Activated CD4-positive, alpha-beta T cell treated with anti-CD3 and anti-CD28 coated beads, Interleukin-2, amount 50 U/mL, for 16 hours (primary cell): ENCODE measurements at regions not wholly inside any gene's neighbourhood (a gene's known extent, or its start where the extent isn't known, plus 50 kb on each side); places are given as distances from the start of the nearest gene placed in this dataset.

Experiments
- DNase-seq: peaks from one replicate; pipeline ENCODE4 v3.0.0-alpha.2; 2020

DNA sequence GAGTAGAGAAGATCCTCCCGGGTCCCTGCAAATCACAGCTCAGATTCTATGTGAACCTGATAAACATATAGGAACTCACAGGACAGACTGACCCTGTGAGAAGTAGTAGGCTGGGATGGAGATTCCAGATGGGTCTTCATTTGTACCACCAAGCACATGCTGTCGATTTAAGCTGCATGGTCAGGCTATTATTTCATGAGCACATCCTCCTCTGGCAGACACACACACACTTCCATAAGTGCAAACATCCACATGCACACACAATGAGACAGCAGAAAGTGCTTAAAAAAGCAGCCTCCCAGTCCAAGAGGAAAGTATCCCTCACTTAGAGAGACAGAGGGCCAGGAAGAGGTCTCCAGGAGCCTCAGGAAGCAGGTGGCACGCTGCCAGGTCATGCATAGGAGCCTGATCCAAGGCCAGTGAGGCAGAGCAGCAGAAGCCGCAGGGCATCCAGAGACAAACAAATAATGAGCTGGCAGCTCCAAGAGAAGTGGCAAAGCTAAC lies 131.8 kb downstream of the UNC5CL start:
- no peak for DNase-seq

DNA sequence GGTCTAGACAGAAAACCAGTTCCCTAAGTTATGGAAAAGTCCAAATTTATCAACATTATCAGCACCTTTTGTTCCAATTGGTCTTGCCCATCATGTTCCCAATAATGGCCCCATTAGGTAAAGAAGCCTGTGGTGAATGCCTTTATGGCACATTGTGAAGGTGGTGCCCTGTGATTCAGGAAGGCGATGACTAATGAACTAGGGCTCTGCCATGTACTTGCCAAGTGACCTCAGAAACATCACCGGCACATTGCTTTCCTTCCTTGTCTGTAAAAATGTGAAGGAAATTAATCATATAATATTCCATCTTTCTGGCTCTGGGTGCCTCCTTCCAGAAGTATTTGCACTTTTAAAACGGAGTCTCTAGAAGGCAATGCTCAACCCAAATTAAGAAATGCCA lies 132.3 kb downstream of the UNC5CL start:
- no peak for DNase-seq

GRCh38 chr6:40904583-40905194 lies 134.3 kb downstream of the UNC5CL start:
- no peak for DNase-seq

DNA sequence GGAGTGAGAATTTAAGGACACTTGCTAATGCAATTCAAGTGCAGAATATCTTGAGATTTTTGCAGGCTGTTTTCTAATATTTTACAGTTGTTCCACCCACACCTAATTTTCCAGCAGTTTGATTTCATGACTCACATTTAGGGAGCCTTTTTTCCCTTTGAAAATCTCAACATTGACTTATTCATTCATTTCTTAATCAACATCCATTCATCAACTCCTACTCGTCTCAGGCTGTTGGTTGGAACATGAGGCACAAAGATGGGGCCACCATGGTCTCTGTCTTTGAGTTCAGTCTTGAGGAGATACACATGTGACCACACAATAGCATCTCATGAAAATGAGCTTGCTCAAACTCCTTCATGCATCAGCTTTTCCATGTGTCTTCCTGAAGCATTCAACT lies 135.6 kb downstream of the UNC5CL start:
- no peak for DNase-seq

GRCh38 chr6:40901322-40902055 lies 137.5 kb downstream of the UNC5CL start:
- DNase-seq: no peak

DNA sequence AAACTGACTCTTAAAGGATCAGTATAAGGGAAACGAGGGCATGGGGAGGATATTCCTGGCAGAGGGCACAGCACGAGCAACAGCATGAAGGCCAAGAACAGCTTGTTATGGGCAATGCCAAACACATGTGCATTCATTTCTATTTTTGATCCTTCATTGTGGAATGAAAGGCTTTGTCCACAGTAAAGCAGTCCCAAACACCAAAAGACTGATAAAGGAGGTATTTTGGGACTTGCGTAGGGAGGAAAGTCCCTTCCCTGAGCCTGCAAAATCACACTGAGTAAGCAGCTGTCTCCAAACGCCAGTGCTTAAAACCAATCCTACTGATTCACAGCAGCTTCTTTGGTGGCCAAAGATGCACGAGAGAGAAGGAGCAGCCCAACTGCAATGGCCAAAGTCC lies 138.2 kb downstream of the UNC5CL start:
- no peak for DNase-seq

DNA sequence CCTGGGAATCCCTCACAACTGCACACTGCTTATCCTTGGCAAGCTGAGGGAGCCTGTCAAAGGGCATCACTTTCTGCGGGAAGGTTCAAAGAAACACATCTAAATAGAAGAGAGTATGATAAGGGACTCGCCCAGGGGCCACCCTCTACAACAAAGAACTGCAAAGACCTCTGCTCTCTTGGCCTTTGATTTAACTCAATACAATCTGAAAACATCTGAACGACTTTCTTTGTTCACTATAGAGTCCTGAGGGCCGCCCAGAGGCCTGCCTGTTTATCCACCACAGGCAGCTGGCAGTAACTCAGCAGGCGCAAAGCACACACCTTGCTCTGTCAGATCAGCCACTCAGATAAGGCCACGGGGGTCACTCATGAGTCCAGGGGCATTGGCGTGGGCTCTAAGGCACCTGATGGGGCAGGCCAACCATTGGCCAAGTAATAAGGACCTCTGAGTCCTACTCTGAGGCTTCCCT lies 139.3 kb downstream of the UNC5CL start:
- DNase-seq: no peak

GRCh38 chr6:40898073-40898472 lies 140.9 kb downstream of the UNC5CL start:
- no peak for DNase-seq

DNA sequence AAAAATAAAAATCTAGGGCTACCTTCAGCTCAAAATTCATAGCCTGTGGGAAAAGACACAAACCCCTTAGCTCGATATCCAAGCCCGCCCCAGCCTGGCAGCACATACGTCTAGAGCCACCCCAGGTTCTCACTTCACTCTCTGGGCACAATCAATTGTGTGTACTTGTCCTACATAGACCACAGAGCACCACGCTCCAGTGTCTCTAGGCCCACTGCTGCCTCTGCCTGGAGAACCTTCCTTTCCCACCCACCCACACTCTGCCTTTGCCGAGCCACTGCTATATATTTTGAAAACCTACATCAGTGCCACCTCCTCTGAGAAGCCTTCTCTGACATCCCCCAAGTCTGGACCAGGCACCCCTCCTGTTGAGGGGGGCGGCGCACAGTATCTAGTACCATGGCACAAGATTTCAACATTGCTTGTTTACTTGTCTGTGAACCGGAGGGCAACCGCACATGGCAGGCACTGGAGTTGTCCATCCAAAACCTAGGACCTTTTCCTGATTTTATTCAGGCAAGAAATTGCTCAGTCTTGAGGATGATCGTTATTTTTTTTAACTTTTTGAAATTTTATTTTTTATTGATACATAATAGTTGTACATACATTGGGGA lies 141.5 kb downstream of the UNC5CL start:
- DNase-seq: no peak

DNA sequence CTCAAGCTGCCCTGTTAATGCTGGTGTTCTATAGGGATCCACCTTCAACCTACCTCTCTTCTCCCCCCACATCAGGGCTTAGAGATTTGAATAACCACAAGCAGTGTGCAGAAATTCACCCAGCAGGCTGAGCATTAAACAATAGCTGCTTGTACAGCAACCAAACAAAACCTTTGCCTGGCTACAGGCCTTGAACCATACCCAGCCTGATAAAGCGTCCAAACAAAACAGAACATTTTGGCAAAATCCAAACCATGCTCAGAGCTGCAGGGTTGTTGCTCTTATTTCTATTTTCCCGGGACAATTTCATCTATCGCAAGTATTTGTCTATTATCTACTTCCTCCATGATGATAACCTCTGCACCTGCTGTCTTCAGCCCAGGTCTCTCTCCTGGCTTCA lies 142.3 kb downstream of the UNC5CL start:
- no peak for DNase-seq

DNA sequence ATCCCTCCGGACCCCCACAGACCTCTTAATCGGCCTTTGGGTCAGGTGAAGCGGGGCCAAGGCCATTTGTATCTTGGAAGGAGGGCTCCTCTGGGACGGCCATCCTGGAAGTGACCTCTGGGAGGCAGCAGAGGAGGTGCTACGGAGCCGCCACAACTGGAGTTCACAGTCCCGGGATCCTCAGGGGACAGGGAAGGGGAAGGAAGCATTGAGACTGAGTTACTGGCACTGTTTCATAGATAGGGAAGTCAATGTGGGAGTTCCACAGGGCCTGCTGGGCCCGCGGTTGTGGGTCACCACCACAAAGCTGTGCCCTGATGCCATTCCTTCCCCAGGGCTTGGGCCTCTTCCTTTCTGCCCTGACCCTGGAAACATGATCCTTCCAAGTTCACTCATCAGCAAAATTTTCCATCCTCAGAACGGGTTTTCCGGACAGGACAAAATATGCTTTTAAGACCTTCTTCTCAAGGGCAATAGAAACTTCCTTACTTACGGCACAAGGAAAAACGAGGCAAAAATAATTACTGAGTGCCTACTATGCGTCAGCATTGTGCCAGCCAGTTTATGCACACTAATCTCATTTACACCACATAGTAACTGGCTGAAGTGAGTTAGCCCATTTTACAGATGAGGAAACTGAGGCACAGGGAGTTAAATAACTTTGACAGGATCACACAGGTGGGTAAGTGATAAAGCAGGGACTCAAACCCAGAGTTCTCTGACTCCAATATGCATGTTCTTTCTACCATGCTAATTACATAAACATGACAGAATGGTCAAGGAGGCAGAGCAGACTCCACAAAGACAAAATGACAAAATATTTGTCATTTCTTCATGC lies 143.8 kb downstream of the UNC5CL start:
- DNase-seq: no peak

- no peak for DNase-seq
These were observed 146.0 kb downstream of the UNC5CL start for GRCh38 chr6:40893021-40893420.

- no peak for DNase-seq
These were observed 146.8 kb downstream of the UNC5CL start for GRCh38 chr6:40892223-40892622.

DNA sequence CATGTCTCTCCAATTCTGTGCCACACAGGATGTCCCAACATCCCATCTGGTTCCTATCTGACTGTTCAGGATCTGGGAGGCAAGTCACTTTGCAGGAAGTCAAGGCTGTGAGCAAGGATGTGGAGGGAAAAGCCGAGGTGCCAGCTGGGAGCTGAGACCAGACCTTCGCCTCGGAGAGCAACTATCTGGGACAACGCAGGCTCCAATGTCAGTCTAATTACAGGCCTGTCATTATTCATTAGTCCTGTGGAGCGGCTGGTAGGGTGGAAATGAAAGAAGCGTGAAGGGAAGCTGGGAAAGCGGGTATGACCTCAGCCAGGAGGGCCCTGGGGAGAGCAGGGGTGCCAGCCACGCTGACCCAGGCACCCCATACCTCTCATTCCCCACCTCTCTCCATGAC lies 147.3 kb downstream of the UNC5CL start:
- DNase-seq: no peak

- no peak for DNase-seq
These were observed 147.9 kb downstream of the UNC5CL start for GRCh38 chr6:40891131-40891530.

DNA sequence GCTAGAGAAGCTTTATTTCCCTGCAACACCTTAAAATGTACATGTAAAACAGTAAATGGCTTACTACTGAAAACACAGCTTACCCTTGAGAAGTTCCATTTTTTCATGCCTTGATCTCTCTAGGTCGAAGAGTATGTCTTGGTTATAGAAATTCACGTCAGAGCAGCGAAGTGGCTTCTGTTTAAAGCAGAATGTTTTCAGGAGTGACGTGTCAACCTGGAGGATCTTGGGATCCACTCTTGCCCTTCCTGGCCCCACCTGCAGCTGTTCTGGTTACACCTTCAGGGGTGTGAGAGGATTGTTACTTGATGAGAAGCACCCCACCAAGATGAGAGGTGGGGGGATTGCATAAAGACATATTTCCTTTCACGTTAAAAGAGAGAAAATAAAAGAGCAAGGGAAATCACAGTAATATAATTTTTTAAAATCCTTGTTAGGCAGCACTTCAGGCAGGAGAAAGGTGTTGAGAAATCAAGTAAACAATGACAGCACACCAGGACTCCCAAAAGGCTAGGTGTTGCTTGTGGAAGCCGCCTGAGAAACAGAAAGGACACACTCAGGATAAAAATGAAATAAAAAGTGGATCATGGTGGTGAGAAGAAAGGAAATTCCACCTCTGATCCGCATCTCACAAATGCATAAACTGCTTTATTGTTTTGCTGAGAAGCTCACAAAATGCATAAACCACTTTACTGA lies 149.7 kb downstream of the UNC5CL start:
- DNase-seq: no peak

GRCh38 chr6:40888456-40888990 lies 150.5 kb downstream of the UNC5CL start:
- no peak for DNase-seq

DNA sequence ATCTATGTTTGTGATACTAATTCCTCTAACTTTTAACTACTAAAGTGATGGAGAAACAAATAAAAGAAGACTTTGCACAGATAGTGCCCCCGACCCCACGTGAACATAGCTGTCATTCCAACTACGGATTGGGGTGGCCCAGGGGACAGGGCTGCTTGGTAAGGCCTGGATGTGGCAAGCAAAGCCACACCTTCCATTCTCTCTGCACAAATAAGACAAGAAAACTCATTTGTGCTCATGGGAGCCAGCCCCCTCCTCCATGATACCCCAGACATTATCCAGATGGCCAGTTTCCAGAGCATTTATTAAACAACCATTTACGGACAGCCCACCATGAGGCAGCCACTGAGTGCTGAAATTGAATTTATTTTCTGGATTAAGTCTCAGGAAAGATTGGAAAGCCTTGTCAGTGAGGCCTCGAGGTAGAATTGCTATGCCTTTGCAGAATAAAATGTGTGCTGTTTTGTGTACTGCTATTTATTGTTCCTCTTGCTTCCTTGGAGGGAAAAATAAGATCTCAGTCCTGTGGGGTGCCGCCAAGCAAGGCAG lies 151.2 kb downstream of the UNC5CL start:
- DNase-seq: no peak

- DNase-seq: no peak
These were observed 151.8 kb downstream of the UNC5CL start for GRCh38 chr6:40887079-40887791.

GRCh38 chr6:40885139-40885774 lies 153.8 kb downstream of the UNC5CL start:
- DNase-seq: no peak
